ENCODE measurements at regions not wholly inside any gene's neighbourhood (a gene's known extent, or its start where the extent isn't known, plus 50 kb on each side); places are given as distances from the start of the nearest gene placed in this dataset.
"Not testable (repeated sequence)": the region's sequence is repeated elsewhere in the genome, so short reads cannot be mapped to it uniquely, and the experiment has no call there.

DNA sequence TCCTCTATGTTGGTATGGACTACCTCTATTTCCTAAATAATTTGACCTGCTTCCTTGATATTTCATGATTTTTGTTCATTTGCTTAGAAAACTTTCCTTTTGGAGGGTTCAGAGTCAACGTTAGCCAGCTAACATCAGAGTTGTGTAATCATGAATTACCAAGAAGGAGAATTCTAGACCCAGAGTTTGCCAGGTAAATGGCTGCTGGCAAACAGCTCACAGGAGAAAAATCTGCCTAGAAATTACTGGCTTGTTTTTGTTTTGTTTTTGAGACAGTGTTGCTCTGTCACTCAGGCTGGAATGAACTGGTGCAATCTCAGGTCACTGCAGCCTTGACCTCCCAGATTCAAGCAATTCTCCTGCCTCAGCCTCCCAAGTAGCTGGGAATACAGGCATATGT, 111.4 kb upstream of the SALL1 start:
- Histone ChIP-seq H3K4me1 (ENCODE audit: control insufficient read depth, insufficient read depth, low read length, unreplicated experiment) (no peaks in the 10 kb centered on the region), H3K79me2 (ENCODE audit: control insufficient read depth, insufficient read depth, low read length, unreplicated experiment) (no peaks in the 10 kb centered on the region), H3K4me3 (ENCODE audit: low read depth, low read length) (no peak overlapping the region), H3K36me3 (ENCODE audit: insufficient read depth, low read length) (no peaks in the 10 kb centered on the region), H2AFZ (ENCODE audit: low read length, unreplicated experiment) (no peak overlapping the region), H3K27ac (ENCODE audit: low read depth, low read length) (no peak overlapping the region), H3K27me3 (ENCODE audit: insufficient read depth, low read length) (no peaks in the 10 kb centered on the region)

DNA sequence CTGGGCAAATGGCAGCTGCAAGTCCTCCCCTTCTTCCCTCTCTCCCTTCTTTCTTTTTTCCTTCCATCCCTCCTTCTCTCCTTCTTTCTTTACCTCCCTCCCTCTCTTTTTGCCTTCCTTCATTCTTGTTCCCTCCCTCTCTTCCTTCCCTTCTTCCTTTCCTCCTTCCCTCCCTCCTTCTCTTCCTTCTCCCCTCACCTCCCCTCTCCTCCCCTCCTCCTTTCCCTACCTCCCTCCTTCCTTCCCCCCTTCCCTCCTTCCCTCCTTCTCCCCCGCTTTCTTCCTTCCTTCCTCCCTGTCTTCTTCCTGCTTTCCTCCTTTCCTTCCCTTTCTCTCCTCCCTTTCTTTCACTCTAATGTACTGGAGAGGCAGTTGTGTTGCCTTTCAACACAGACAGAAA, 110.8 kb upstream of the SALL1 start:
- H3K27ac ChIP-seq (ENCODE audit: low read depth, low read length), result no peak overlapping the region
- H3K27me3 ChIP-seq (ENCODE audit: insufficient read depth, low read length), result no peaks in the 10 kb centered on the region
- H3K4me3 ChIP-seq (ENCODE audit: low read depth, low read length), result no peak overlapping the region
- H3K4me1 ChIP-seq (ENCODE audit: control insufficient read depth, insufficient read depth, low read length, unreplicated experiment), result no peaks in the 10 kb centered on the region
- H3K36me3 ChIP-seq (ENCODE audit: insufficient read depth, low read length), result no peaks in the 10 kb centered on the region
- H3K79me2 ChIP-seq (ENCODE audit: control insufficient read depth, insufficient read depth, low read length, unreplicated experiment), result no peaks in the 10 kb centered on the region
- no peak overlapping the region for H2AFZ ChIP-seq (ENCODE audit: low read length, unreplicated experiment)

DNA sequence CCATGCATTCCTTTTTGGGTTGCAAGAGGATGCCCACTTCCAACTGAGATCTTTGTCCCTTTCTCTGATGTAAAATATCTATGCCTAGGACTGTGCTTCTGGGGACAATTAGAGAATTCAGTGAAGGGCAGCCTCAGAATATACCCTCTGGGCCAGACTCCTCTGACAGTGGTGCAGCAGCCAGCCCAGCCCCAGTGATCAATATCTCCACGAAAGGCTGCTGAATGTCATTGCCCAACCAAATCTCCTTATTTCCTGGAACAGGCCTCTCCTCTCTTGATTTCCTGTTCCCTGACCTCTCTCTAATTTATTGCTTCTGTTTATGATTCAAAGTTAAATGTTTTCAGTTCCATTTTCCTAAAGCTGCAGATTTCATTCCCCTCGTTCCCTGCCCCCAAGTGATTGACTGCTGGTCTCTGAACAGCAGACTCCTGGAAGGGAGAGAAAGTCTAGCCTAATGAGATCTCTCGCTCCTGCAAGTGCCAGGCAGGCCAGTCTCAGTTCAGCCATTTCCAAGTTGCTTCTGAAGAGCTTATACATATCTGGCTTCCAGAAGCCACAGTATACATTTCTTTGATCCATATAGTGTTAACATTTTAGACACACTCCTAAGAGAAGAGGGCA, 104.4 kb upstream of the SALL1 start:
- Histone ChIP-seq H3K27ac (ENCODE audit: low read depth, low read length) (no peak overlapping the region), H3K4me1 (ENCODE audit: control insufficient read depth, insufficient read depth, low read length, unreplicated experiment) (no peaks in the 10 kb centered on the region), H2AFZ (ENCODE audit: low read length, unreplicated experiment) (no peak overlapping the region), H3K36me3 (ENCODE audit: insufficient read depth, low read length) (no peaks in the 10 kb centered on the region), H3K79me2 (ENCODE audit: control insufficient read depth, insufficient read depth, low read length, unreplicated experiment) (no peaks in the 10 kb centered on the region), H3K27me3 (ENCODE audit: insufficient read depth, low read length) (no peaks in the 10 kb centered on the region), H3K4me3 (ENCODE audit: low read depth, low read length) (no peak overlapping the region)

DNA sequence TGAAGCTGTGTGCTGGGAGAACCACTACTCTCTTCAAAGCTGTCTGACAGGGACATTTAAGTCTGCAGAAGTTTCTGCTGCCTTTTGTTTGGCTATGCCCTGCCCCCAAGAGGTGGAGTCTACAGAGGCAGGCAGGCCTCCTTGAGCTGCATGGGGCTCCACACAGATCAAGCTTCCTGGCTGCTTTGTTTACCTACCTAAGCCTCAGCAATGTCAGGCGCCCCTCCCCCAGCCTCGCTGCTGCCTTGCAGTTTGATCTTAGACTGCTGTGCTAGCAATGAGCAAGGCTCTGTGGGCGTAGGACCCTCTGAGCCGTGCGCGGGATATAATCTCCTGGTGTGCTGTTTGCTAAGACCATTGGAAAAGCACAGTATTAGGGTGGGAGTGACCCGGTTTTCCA, 103.3 kb upstream of the SALL1 start:
- H3K4me1 ChIP-seq (ENCODE audit: control insufficient read depth, insufficient read depth, low read length, unreplicated experiment); H3K79me2 ChIP-seq (ENCODE audit: control insufficient read depth, insufficient read depth, low read length, unreplicated experiment); H3K36me3 ChIP-seq (ENCODE audit: insufficient read depth, low read length); H3K27me3 ChIP-seq (ENCODE audit: insufficient read depth, low read length); H3K27ac ChIP-seq (ENCODE audit: low read depth, low read length); H2AFZ ChIP-seq (ENCODE audit: low read length, unreplicated experiment); H3K4me3 ChIP-seq (ENCODE audit: low read depth, low read length): not testable (repeated sequence)

DNA sequence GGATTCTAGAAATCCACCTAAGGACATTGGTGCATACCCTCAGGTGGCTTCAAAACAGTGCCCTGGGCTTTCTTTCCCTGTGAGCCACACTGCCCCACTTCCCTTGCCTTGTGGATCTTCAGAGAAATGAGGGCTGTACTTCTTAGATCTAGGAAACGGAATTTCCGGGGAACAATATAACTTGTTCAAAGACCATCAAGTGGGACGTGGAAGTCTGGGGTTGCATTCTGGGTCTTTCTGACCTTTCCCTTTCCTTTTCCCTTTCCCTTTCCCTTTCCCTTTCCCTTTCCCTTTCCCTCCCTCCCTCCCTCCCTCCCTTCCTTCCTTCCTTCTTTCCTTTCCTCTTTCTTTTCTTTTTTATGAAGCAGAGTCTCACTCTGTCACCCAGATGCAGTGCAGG, 97.1 kb upstream of the SALL1 start:
- H3K36me3 ChIP-seq (ENCODE audit: insufficient read depth, low read length), result no peaks in the 10 kb centered on the region
- H2AFZ ChIP-seq (ENCODE audit: low read length, unreplicated experiment), result no peak overlapping the region
- no peaks in the 10 kb centered on the region for H3K79me2 ChIP-seq (ENCODE audit: control insufficient read depth, insufficient read depth, low read length, unreplicated experiment)
- H3K27me3 ChIP-seq (ENCODE audit: insufficient read depth, low read length), result no peaks in the 10 kb centered on the region
- no peak overlapping the region for H3K4me3 ChIP-seq (ENCODE audit: low read depth, low read length)
- H3K4me1 ChIP-seq (ENCODE audit: control insufficient read depth, insufficient read depth, low read length, unreplicated experiment), result no peaks in the 10 kb centered on the region
- H3K27ac ChIP-seq (ENCODE audit: low read depth, low read length), result no peak overlapping the region

DNA sequence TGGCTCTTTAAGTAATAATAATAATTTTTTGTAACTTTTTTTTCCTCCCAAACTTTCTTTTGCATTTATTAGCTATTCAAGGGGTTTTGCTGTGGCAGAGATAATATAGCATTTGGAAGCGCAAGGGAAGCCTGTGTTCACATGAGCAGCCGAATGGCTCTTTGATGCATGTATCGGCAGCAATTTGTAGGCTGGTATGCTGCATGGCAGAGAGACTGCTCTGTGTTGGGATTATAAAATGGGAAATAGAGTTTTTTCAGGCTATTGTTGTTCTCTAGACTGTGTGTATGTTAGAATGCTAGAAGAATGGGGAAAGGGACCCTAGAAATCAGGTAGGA, 94.6 kb upstream of the SALL1 start:
- Histone ChIP-seq H2AFZ (ENCODE audit: low read length, unreplicated experiment) (no peak overlapping the region), H3K4me1 (ENCODE audit: control insufficient read depth, insufficient read depth, low read length, unreplicated experiment) (no peaks in the 10 kb centered on the region), H3K27me3 (ENCODE audit: insufficient read depth, low read length) (no peaks in the 10 kb centered on the region), H3K4me3 (ENCODE audit: low read depth, low read length) (no peak overlapping the region), H3K79me2 (ENCODE audit: control insufficient read depth, insufficient read depth, low read length, unreplicated experiment) (no peaks in the 10 kb centered on the region), H3K27ac (ENCODE audit: low read depth, low read length) (no peak overlapping the region), H3K36me3 (ENCODE audit: insufficient read depth, low read length) (no peaks in the 10 kb centered on the region)

DNA sequence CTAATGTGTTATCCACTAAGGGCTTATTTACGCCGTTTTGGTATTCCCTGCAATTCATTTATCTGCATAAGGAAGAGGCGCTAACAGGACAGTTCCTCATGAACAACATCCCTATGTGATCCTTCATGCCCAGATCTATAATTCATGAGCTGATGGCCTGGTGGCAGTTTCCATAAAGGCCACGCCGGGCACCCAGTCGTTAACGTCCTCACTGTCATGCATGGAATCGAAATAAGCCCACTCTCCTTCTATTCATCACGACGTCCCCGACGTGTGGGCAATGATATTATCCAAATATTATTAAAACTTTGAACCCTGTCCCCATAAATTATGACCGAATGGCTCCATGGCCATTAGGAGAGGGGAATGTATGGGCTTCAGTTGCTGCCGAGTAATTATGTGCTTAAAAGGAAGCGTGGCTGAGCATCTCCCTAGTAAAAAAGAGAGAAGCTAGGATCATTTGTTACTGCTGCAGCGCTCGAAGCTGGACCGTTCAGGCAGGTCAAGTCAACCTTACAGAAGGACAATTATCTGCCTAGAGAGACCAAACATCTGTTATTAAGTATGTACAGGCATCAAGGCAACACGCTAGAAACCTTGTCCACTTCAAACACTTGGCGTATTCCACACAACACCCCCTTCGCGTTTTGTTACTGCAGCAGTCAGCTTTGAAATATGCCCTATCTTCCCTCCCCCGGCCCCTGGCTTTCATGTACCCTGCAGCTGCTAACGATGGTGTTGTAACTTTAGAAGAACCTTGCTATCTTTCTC, 94.0 kb upstream of the SALL1 start:
- H2AFZ ChIP-seq (ENCODE audit: low read length, unreplicated experiment), result no peak overlapping the region
- no peak overlapping the region for H3K4me3 ChIP-seq (ENCODE audit: low read depth, low read length)
- no peaks in the 10 kb centered on the region for H3K79me2 ChIP-seq (ENCODE audit: control insufficient read depth, insufficient read depth, low read length, unreplicated experiment)
- H3K27ac ChIP-seq (ENCODE audit: low read depth, low read length), result no peak overlapping the region
- H3K4me1 ChIP-seq (ENCODE audit: control insufficient read depth, insufficient read depth, low read length, unreplicated experiment), result no peaks in the 10 kb centered on the region
- H3K36me3 ChIP-seq (ENCODE audit: insufficient read depth, low read length), result no peaks in the 10 kb centered on the region
- no peaks in the 10 kb centered on the region for H3K27me3 ChIP-seq (ENCODE audit: insufficient read depth, low read length)

DNA sequence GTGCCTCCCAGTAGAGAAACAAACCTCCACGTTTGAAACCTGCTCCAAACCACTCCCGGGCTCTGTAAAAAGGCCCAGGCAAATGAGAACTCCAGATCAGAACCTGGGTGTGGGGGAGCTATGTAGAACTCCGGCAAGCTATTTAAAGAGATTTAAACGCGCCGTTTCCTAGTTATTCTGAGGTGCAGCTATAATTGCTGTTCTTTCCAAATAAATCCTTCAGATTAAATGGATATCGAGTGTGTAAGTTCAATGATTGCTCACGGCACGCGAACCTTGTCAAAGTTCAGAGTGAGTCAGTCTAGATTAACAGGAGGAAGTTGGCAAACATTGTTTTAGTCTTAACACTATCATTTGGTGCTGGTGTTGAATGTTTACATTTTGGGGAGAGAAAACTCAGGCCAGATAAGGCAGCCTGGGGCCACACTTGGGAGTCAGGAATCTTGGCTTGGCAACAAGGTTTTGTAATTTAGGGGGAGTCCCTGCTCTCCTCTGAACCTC, 92.9 kb upstream of the SALL1 start:
- Histone ChIP-seq H3K27me3 (ENCODE audit: insufficient read depth, low read length) (no peaks in the 10 kb centered on the region), H2AFZ (ENCODE audit: low read length, unreplicated experiment) (no peak overlapping the region), H3K4me1 (ENCODE audit: control insufficient read depth, insufficient read depth, low read length, unreplicated experiment) (no peaks in the 10 kb centered on the region), H3K79me2 (ENCODE audit: control insufficient read depth, insufficient read depth, low read length, unreplicated experiment) (no peaks in the 10 kb centered on the region), H3K27ac (ENCODE audit: low read depth, low read length) (no peak overlapping the region), H3K4me3 (ENCODE audit: low read depth, low read length) (no peak overlapping the region), H3K36me3 (ENCODE audit: insufficient read depth, low read length) (no peaks in the 10 kb centered on the region)

DNA sequence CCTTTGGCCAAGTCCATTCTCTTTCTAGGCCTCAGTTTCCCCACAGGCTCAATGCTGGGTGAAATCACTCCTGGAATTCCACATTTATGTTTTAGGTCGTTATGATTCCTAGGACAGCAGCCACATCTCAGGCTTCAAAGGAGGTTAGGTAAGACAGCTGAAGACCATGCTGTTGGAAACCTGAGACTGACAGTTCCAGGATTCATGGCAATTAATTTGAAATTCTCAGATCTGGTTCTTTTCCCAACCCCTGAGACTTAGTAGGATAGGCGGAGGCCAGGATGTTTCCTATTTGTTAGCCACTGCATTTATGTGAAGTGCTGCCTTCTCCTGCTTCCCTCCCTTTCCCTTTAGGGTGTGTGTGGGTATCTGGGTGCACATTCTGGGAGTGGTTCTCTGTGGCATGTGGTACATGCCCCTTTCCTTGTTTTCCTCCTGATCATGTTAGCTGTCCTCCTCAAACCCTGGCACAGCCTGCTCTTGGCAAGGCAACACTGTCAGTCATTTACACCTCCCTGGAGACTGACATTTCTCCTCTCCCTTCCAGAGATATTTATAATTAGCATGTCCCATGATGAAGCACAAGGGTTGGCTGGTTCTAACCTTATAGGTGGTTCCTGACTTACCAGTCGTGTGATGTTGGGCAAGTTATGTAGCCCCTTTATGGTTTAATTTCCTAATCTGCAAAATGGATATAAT, 91.4 kb upstream of the SALL1 start:
- H2AFZ ChIP-seq (ENCODE audit: low read length, unreplicated experiment), result no peak overlapping the region
- H3K79me2 ChIP-seq (ENCODE audit: control insufficient read depth, insufficient read depth, low read length, unreplicated experiment), result no peaks in the 10 kb centered on the region

DNA sequence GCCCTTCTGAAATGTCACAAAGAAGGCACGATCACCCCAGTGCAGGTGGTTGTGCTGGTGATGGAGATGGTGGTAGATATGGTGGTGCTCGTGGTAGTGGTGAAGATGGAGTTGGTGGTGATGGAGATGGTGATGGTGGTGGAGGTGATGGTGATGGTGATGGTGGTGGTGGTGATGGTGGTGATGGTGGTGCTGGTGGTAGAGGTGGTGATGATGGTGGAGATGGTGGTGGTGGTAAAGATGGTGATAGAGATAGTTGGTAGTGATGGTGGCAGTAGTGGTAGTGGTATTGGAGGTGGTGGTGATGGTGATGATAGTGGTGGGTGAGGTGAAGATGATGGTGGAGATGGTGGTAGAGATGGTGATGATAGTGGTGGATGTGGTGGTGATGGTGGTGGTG, 88.1 kb upstream of the SALL1 start:
- no peaks in the 10 kb centered on the region for H3K79me2 ChIP-seq (ENCODE audit: control insufficient read depth, insufficient read depth, low read length, unreplicated experiment)
- no peak overlapping the region for H3K27ac ChIP-seq (ENCODE audit: low read depth, low read length)
- 0 out of 2 replicates have a peak, but pooled peaks cover 8% of the 10 kb centered on the region for H3K27me3 ChIP-seq (ENCODE audit: insufficient read depth, low read length)
- no peak overlapping the region for H3K4me3 ChIP-seq (ENCODE audit: low read depth, low read length)
- no peaks in the 10 kb centered on the region for H3K4me1 ChIP-seq (ENCODE audit: control insufficient read depth, insufficient read depth, low read length, unreplicated experiment)
- H2AFZ ChIP-seq (ENCODE audit: low read length, unreplicated experiment), result no peak overlapping the region
- no peaks in the 10 kb centered on the region for H3K36me3 ChIP-seq (ENCODE audit: insufficient read depth, low read length)

More for the DNA sequence above, 91.4 kb upstream of the SALL1 start:
- no peaks in the 10 kb centered on the region for H3K4me1 ChIP-seq (ENCODE audit: control insufficient read depth, insufficient read depth, low read length, unreplicated experiment)
- no peak overlapping the region for H3K4me3 ChIP-seq (ENCODE audit: low read depth, low read length)
- no peaks in the 10 kb centered on the region for H3K27me3 ChIP-seq (ENCODE audit: insufficient read depth, low read length)
- H3K27ac ChIP-seq (ENCODE audit: low read depth, low read length), result no peak overlapping the region
- no peaks in the 10 kb centered on the region for H3K36me3 ChIP-seq (ENCODE audit: insufficient read depth, low read length)
